DND-41 (cell line): ENCODE measurements at regions not wholly inside any gene's neighbourhood (a gene's known extent, or its start where the extent isn't known, plus 50 kb on each side); places are given as distances from the start of the nearest gene placed in this dataset.

Source experiments
- ATAC-seq: fragments of 200-7000 bp; cut with Tn5 transposase; 3 replicates; pipeline ENCODE4 v1.9.1; 2021; ENCODE audit warnings: low read depth; ENCODE audit not compliant: insufficient read depth
- DNase-seq: peaks from one replicate; pipeline ENCODE4 v3.0.0-alpha.2; 2020
- H2AFZ ChIP-seq: 2 replicates; pipeline ENCODE4 v1.6.0; 2012; ENCODE audit warnings: low read depth, low read length
- H3K27ac ChIP-seq: 2 replicates; pipeline ENCODE4 v1.5.1; 2012; ENCODE audit warnings: low read length, inconsistent platforms
- H3K27me3 ChIP-seq: fragments of 200-600 bp; sonication (generic); 2 replicates; pipeline ENCODE4 v1.6.0; 2012; ENCODE audit warnings: low read length, mild to moderate bottlenecking, inconsistent platforms; ENCODE audit not compliant: insufficient read depth, poor library complexity
- H3K36me3 ChIP-seq: 2 replicates; pipeline ENCODE4 v1.5.1; 2012; ENCODE audit warnings: low read length, inconsistent platforms; ENCODE audit not compliant: insufficient read depth
- H3K4me1 ChIP-seq: 2 replicates; pipeline ENCODE4 v1.5.1; 2012; ENCODE audit warnings: mild to moderate bottlenecking, low read length; ENCODE audit not compliant: insufficient read depth
- H3K4me2 ChIP-seq: 2 replicates; pipeline ENCODE4 v1.6.0; 2012; ENCODE audit warnings: mild to moderate bottlenecking, moderate library complexity, low read length, inconsistent platforms; ENCODE audit not compliant: insufficient read depth
- H3K4me3 ChIP-seq, 2 experiments: fragments of 200-600 bp in 1 of 2; shearing (Covaris generic) in 1 of 2; 2 replicates each; pipeline ENCODE4 v1.5.1; 2012 to 2016; ENCODE audit warnings: inconsistent platforms in 2 of 2, low read length in 2 of 2, mild to moderate bottlenecking in 2 of 2, low read depth in 1 of 2, moderate library complexity in 1 of 2
- H3K79me2 ChIP-seq: 2 replicates; pipeline ENCODE4 v1.6.0; 2012; ENCODE audit warnings: low read length, inconsistent platforms; ENCODE audit not compliant: insufficient read depth
- H3K9ac ChIP-seq: 2 replicates; pipeline ENCODE4 v1.6.0; 2012; ENCODE audit warnings: low read depth, mild to moderate bottlenecking, inconsistent platforms, low read length, moderate library complexity
- H3K9me3 ChIP-seq: 2 replicates; pipeline ENCODE4 v1.5.1; 2012; ENCODE audit warnings: low read length, moderate library complexity, mild to moderate bottlenecking, inconsistent platforms; ENCODE audit not compliant: insufficient read depth, severe bottlenecking
- H4K20me1 ChIP-seq: 2 replicates; pipeline ENCODE4 v1.6.0; 2012; ENCODE audit warnings: low read length; ENCODE audit not compliant: insufficient read depth
- EZH2 ChIP-seq: IDR thresholded peaks from 3 replicates; pipeline ENCODE4 v1.6.1; 2012; ENCODE audit warnings: borderline replicate concordance, low read depth, mild to moderate bottlenecking, moderate library complexity, low read length, inconsistent platforms; ENCODE audit not compliant: severe bottlenecking
- TF ChIP-seq, protein P1 (sequence below): IDR thresholded peaks from 2 replicates; pipeline ENCODE4 v1.5.1; 2012; ENCODE audit warnings: borderline replicate concordance, low read length, moderate library complexity, mild to moderate bottlenecking; ENCODE audit not compliant: poor library complexity, severe bottlenecking; ENCODE audit errors: extremely low read depth

DNA sequence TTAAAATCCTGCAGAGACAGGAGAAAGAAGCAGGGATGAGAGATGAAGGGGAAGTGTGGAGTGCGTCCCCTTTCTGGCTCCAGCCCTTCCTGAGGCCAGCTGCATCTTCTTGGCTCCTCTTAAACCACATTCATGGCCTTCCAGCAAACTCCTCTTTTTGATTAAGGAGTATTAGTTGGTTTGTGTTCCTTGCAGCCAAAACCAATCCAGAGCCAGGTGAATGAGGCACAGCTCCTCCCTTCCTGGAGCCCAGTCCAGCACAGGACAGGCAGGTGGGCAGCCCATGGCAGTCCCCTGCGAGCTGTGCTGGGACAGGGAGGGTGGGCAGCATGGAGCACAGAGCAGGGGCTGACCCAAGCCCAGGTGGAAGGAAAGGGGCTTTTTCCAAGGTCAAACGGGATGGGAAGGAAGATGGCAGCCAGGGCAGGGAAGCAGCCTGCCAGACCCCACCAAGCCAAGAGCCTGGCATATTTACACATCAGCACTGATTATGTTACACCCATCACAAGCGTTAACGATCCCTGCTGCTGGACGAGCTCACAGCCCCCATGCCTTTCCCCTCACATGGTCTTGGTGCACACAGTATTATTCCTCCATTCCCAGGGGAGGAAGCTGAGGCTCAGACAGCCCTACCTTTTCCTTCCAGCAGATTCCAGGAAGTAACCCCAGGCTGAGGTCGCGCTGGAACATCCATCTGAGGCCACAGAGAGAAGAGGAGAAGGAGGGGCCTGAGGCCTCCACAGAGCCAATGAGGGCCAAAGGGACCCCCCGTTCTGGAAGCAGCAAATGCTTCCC, 175.6 kb downstream of the SMAD6 start:
- H3K9me3 ChIP-seq: no peaks in the 10 kb centered on the region
- no peak overlapping the region for H3K4me3 ChIP-seq
- H3K27ac ChIP-seq: no peak overlapping the region
- H2AFZ ChIP-seq: no peak overlapping the region
- no peak for TF ChIP-seq EZH2
- TF ChIP-seq, protein P1, sequence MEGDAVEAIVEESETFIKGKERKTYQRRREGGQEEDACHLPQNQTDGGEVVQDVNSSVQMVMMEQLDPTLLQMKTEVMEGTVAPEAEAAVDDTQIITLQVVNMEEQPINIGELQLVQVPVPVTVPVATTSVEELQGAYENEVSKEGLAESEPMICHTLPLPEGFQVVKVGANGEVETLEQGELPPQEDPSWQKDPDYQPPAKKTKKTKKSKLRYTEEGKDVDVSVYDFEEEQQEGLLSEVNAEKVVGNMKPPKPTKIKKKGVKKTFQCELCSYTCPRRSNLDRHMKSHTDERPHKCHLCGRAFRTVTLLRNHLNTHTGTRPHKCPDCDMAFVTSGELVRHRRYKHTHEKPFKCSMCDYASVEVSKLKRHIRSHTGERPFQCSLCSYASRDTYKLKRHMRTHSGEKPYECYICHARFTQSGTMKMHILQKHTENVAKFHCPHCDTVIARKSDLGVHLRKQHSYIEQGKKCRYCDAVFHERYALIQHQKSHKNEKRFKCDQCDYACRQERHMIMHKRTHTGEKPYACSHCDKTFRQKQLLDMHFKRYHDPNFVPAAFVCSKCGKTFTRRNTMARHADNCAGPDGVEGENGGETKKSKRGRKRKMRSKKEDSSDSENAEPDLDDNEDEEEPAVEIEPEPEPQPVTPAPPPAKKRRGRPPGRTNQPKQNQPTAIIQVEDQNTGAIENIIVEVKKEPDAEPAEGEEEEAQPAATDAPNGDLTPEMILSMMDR: no peak
- no peaks in the 10 kb centered on the region for H3K79me2 ChIP-seq
- ATAC-seq (no peak), DNase-seq (no peak)
- peaks cover 4% of the 10 kb centered on the region for H3K27me3 ChIP-seq
- no peak overlapping the region for H3K4me2 ChIP-seq
- H4K20me1 ChIP-seq: no peaks in the 10 kb centered on the region
- no peaks in the 10 kb centered on the region for H3K4me1 ChIP-seq
- no peak overlapping the region for H3K9ac ChIP-seq
- no peaks in the 10 kb centered on the region for H3K36me3 ChIP-seq

DNA sequence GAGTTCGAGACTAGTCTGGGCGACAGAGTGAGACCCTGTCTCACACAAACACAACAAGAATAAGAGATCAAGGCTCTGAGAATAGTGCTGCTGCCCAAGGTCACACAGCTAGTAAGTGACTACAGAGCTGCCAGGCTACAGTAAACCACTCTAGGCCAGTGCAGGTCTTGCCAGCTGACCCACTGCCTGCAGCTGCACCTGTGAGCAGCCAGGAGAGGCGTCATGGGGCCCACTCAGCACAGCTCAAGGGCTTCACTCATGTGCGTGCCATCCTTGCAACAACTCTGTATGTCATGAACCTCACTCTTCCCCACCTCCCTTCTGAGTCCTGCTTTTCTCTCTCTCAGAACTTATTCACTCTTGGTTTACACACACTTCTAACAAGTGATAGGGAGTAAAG, 176.7 kb downstream of the SMAD6 start:
- Histone ChIP-seq H3K9me3 (no peaks in the 10 kb centered on the region), H4K20me1 (no peaks in the 10 kb centered on the region), H3K4me2 (no peak overlapping the region), H3K27ac (no peak overlapping the region), H2AFZ (no peak overlapping the region), H3K4me3 (no peak overlapping the region), H3K4me1 (no peaks in the 10 kb centered on the region), H3K79me2 (no peaks in the 10 kb centered on the region), H3K36me3 (no peaks in the 10 kb centered on the region), H3K27me3 (peaks cover 4% of the 10 kb centered on the region), H3K9ac (no peak overlapping the region)
- TF ChIP-seq EZH2: no peak
- DNase-seq: no peak
- ATAC-seq: no peak

DNA sequence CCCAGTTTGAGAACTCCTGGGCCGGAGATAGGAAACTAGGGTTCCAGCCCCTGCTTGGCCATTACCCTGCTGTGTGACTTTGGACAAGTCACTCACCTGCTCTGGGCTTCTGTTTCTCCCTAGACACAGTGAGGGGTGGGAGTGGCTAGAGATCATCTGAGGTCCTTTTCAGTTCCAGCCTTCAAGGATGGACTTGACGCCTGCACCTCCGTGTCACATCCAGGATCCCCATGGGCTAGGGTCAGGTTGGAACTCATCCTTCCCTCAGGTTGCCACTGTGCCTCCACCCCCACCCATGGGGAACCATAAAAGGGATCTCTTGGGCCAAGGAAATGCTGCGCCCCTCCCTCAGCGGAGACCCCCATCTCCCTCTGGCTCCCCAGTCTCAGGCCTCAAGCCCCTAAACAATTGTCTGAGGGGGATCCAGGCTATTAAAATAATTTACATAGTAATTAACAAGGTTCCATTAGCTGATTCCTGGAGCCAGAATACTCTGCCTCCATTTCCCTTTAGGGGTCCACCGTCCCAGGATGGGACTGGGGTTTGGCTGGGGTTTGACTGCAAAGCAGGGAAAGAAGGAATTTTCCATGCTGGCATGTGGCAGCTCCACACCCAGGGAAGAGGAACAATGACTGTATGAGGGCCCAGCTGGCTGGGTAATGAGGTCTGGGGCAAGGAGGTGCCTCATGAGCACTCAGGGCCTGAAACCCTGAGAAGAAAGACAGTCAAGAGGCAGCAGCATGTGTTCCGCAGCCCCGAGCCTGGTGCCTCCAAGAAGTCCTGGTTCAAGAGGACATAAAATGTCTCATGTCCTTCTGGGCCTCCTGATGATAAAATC, 177.7 kb downstream of the SMAD6 start:
- Histone ChIP-seq H3K4me2 (no peak overlapping the region), H4K20me1 (no peaks in the 10 kb centered on the region), H3K4me3 (no peak overlapping the region), H3K27ac (no peak overlapping the region), H2AFZ (no peak overlapping the region), H3K9me3 (no peaks in the 10 kb centered on the region), H3K36me3 (no peaks in the 10 kb centered on the region), H3K9ac (no peak overlapping the region), H3K4me1 (no peaks in the 10 kb centered on the region), H3K27me3 (peaks cover 4% of the 10 kb centered on the region), H3K79me2 (no peaks in the 10 kb centered on the region)
- DNase-seq (no peak), ATAC-seq (no peak)
- no peak for TF ChIP-seq EZH2
- TF ChIP-seq, protein P1: no peak

DNA sequence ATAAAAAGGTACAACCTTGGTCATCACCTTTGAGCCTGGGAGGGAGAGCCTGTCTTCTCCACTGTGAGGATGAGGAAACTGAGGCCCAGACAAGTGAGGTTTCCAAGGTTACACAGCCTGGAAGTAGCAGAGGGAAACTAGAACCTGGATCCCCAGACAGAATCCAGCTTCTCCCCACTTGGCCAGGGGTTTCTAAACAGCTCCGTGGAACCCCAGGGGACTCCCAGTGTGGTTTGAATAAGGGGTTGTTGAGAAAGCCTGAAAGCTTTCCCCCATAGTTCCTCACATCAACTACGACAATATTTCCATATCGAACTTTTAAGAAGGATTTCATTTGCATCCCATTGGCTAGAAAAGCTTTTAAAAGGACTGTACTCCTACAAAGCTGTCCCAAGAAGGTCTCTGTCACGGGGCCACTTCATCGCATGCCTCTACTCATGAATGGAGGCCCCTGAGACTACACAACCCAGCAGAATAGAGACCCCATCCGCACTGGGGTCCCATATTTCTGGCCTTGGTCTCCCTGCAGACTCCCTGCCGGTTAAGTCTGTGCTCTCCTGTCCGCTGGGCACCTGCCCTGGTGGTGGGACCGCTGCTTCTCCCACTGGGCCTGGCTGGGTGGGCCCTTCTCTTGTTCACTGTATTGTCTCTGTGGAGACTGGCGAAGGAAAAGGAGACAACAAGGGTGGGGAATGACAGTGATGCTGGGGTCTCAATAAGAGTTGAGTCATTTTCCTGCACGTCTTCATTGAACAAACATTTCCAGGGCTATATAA, 178.5 kb downstream of the SMAD6 start:
- Histone ChIP-seq H3K36me3 (no peaks in the 10 kb centered on the region), H3K79me2 (no peaks in the 10 kb centered on the region), H3K9me3 (no peaks in the 10 kb centered on the region), H3K4me3 (no peak overlapping the region), H2AFZ (no peak overlapping the region), H3K9ac (no peak overlapping the region), H3K4me1 (no peaks in the 10 kb centered on the region), H3K4me2 (no peak overlapping the region), H3K27ac (no peak overlapping the region), H4K20me1 (no peaks in the 10 kb centered on the region), H3K27me3 (no peaks in the 10 kb centered on the region)
- no peak for TF ChIP-seq EZH2
- TF ChIP-seq, protein P1: no peak
- DNase-seq: no peak
- ATAC-seq: no peak
